ENCODE measurements at regions not wholly inside any gene's neighbourhood (a gene's known extent, or its start where the extent isn't known, plus 50 kb on each side); places are given as distances from the start of the nearest gene placed in this dataset.

- TF ChIP-seq CTCF (IDR thresholded peaks at IDR 0.05; ENCODE audit: poor library complexity, severe bottlenecking) = no peak
- no peaks in the 10 kb centered on the region for H3K27me3 ChIP-seq (ENCODE audit: insufficient read depth, poor library complexity, severe bottlenecking)
- H3K4me3 ChIP-seq (ENCODE audit: severe bottlenecking) = no peak overlapping the region
- no peak for DNase-seq (ENCODE audit: low spot score)
- H3K36me3 ChIP-seq (ENCODE audit: low read depth) = no peaks in the 10 kb centered on the region
- no peaks in the 10 kb centered on the region for H3K4me1 ChIP-seq (ENCODE audit: insufficient read depth, poor library complexity, severe bottlenecking)
- H3K27ac ChIP-seq (ENCODE audit: poor library complexity, severe bottlenecking) = no peak overlapping the region
- no peak for ATAC-seq (ENCODE audit: low read depth)
- H3K9me3 ChIP-seq (ENCODE audit: severe bottlenecking) = no peaks in the 10 kb centered on the region
These were observed 360.2 kb upstream of the JAG1 start for GRCh38 chr20:11034025-11034424.

- TF ChIP-seq CTCF (IDR thresholded peaks at IDR 0.05; ENCODE audit: poor library complexity, severe bottlenecking) = no peak
- no peak for ATAC-seq (ENCODE audit: low read depth)
- no peak overlapping the region for H3K4me3 ChIP-seq (ENCODE audit: severe bottlenecking)
- H3K27ac ChIP-seq (ENCODE audit: poor library complexity, severe bottlenecking) = no peak overlapping the region
- no peak for DNase-seq (ENCODE audit: low spot score)
- no peaks in the 10 kb centered on the region for H3K9me3 ChIP-seq (ENCODE audit: severe bottlenecking)
- no peaks in the 10 kb centered on the region for H3K27me3 ChIP-seq (ENCODE audit: insufficient read depth, poor library complexity, severe bottlenecking)
- no peaks in the 10 kb centered on the region for H3K4me1 ChIP-seq (ENCODE audit: insufficient read depth, poor library complexity, severe bottlenecking)
- H3K36me3 ChIP-seq (ENCODE audit: low read depth) = no peaks in the 10 kb centered on the region
These were observed 361.4 kb upstream of the JAG1 start for GRCh38 chr20:11035211-11035610.

DNA sequence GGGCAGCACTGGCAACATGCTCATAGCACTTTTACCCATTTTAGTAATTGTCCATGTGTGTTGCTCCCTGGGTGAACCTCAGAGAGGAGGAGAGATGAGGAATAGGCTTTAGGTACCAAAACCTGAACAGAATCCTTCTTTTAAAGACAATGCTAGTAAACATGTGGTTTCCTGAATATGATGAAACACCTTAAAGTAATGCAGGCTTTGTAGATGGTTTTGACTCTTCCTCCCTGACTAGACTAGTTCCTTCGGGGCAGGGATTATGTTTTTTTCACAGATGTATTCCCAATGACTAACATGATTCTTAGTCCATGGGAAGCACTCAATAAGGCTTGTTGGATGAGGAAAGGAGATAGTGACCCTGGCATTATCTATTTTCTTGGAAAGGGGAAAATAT lies 367.6 kb upstream of the JAG1 start:
- ATAC-seq (ENCODE audit: low read depth) (peak; percentile 92), DNase-seq (ENCODE audit: low spot score) (no peak)

DNA sequence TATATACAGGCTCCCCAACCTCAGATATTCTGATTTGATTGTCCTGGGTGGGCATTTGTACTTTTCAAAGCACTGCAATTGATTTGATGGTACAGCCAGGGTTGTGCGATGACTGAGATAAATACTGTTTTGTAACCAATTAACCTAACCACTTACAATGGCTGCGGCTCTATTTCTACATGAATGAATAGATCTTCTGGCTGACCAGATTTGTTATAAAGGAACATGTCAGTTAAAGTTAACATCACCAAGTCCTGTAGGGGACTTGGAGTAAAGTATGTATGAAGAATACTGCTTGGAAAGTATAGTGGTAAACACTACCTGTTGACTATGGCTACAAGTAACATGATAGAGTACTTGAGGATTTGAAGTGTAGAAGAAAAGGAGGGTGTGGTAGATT lies 369.2 kb upstream of the JAG1 start:
- Histone ChIP-seq H3K4me1 (ENCODE audit: insufficient read depth, poor library complexity, severe bottlenecking) (peaks cover 21% of the 10 kb centered on the region), H3K36me3 (ENCODE audit: low read depth) (0 out of 2 replicates have a peak, but pooled peaks cover 4% of the 10 kb centered on the region), H3K4me3 (ENCODE audit: severe bottlenecking) (no peak overlapping the region), H3K27ac (ENCODE audit: poor library complexity, severe bottlenecking) (no peak overlapping the region), H3K27me3 (ENCODE audit: insufficient read depth, poor library complexity, severe bottlenecking) (peaks cover 4% of the 10 kb centered on the region), H3K9me3 (ENCODE audit: severe bottlenecking) (no peaks in the 10 kb centered on the region)
- no peak for DNase-seq (ENCODE audit: low spot score)
- no peak for TF ChIP-seq CTCF (IDR thresholded peaks at IDR 0.05; ENCODE audit: poor library complexity, severe bottlenecking)
- ATAC-seq (ENCODE audit: low read depth) = no peak

More for the DNA sequence above, 367.6 kb upstream of the JAG1 start:
- peaks cover 5% of the 10 kb centered on the region for H3K4me1 ChIP-seq (ENCODE audit: insufficient read depth, poor library complexity, severe bottlenecking)
- H3K9me3 ChIP-seq (ENCODE audit: severe bottlenecking) = no peaks in the 10 kb centered on the region
- H3K27me3 ChIP-seq (ENCODE audit: insufficient read depth, poor library complexity, severe bottlenecking) = no peaks in the 10 kb centered on the region
- no peak overlapping the region for H3K4me3 ChIP-seq (ENCODE audit: severe bottlenecking)
- H3K27ac ChIP-seq (ENCODE audit: poor library complexity, severe bottlenecking) = peak overlapping the region; percentile 66
- TF ChIP-seq CTCF (IDR thresholded peaks at IDR 0.05; ENCODE audit: poor library complexity, severe bottlenecking) = no peak
- no peaks in the 10 kb centered on the region for H3K36me3 ChIP-seq (ENCODE audit: low read depth)

DNA sequence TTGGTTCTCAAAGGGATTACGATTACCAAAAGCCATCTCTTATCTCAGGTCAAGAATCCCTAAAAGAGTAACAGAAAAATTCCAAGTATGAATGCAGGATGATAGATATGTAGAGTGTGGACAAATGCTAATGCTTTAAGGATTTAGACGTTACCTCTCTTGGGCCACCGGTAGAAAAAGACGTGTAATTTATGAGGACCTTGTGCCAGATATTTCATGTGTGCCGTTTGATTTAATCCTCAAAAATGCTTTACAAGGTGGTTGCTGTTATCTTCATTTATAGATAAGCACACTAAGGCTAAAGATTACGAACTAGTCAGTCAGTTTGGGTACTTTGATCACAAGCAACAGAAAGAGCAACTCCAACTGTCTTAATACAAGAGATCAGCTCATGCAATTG lies 370.8 kb upstream of the JAG1 start:
- no peak for DNase-seq (ENCODE audit: low spot score)
- 0 out of 2 replicates have a peak, but pooled peaks cover 4% of the 10 kb centered on the region for H3K36me3 ChIP-seq (ENCODE audit: low read depth)
- no peak overlapping the region for H3K27ac ChIP-seq (ENCODE audit: poor library complexity, severe bottlenecking)
- ATAC-seq (ENCODE audit: low read depth) = no peak
- peaks cover 4% of the 10 kb centered on the region for H3K27me3 ChIP-seq (ENCODE audit: insufficient read depth, poor library complexity, severe bottlenecking)
- H3K4me3 ChIP-seq (ENCODE audit: severe bottlenecking) = no peak overlapping the region
- H3K4me1 ChIP-seq (ENCODE audit: insufficient read depth, poor library complexity, severe bottlenecking) = peaks cover 22% of the 10 kb centered on the region
- TF ChIP-seq CTCF (IDR thresholded peaks at IDR 0.05; ENCODE audit: poor library complexity, severe bottlenecking) = no peak
- no peaks in the 10 kb centered on the region for H3K9me3 ChIP-seq (ENCODE audit: severe bottlenecking)

All from RWPE2 (cell line).